Stimulated activated CD4-positive, alpha-beta T cell treated with anti-CD3 and anti-CD28 coated beads, Interleukin-15, amount 100 ng/mL, for 24 hours (primary cell): ENCODE measurements at regions not wholly inside any gene's neighbourhood (a gene's known extent, or its start where the extent isn't known, plus 50 kb on each side); places are given as distances from the start of the nearest gene placed in this dataset.
"Not testable (repeated sequence)": the region's sequence is repeated elsewhere in the genome, so short reads cannot be mapped to it uniquely, and the experiment has no call there.

ENCODE experiments used
- DNase-seq: peaks from one replicate; pipeline ENCODE4 v3.0.0-alpha.2; 2020

DNA sequence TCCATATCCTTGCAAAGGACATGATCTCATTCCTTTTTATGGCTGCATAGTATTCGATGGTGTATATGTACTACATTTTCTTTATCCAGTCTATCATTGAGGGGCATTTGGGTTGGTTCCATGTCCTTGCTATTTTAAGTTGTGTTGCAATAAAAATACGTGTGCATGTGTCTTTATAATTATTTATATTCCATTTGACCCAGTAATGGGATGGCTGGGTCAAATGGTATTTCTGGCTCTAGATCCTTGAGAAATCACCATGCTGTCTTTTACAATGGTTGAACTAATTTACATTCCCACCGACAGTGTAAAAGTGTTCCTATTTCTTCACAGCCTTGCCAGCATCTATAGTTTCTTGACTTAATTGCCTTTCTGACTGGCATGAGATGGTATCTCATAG, 972.6 kb upstream of the KCND2 start:
- DNase-seq, result not testable (repeated sequence)

DNA sequence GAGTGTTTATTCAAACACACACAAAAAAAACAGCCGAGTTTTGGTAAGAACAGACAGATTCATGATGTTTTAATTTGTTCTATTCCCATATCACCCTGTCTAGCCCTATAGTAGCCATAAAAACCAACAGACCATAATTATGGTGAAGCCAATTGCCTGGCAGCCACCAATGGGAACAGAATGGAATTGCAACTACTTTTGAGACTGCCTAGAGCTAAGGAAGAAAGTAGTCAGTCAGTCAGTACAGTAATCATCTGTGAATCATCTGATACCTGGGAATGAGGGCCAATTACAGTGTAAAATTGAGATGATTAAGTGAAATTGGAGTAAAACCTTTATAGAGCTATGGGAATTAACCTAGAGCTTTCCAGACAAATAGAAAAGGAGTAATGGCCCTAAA, 952.7 kb upstream of the KCND2 start:
- no peak for DNase-seq

DNA sequence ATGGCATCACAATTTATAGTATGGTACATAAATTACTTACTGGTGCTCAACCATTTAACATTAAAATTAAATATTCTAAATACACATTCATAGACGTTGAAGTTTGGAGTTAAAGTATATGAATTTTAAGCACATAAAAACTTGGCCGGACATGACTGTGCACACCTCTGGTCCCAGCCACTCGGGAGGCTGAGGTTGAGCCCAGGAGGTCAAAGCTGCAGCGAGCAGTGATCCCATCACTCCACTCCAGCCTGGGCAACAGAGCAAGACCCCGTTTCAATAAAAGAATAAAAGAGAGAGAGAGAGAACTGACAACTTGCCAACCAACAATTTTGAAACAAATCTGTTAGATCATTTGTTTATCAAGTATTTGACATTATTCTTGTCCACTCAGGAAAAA, 943.3 kb upstream of the KCND2 start:
- DNase-seq, result no peak

DNA sequence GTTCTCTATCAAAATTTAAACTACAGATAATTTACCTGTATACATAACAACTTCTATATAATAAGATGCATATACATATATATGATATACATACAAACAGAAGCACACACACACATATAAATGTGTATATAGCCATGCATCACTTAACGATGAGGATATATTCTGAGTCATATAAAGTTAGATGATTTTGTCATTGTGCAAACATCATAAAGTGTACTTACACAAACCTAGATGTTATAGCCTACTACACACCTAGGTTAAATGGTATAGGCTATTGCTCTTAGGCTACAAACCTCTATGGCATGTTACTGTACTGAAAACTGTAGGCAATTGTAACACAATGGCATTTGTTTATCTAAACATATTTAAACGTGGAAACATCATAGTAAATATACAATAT, 937.6 kb upstream of the KCND2 start:
- no peak for DNase-seq

DNA sequence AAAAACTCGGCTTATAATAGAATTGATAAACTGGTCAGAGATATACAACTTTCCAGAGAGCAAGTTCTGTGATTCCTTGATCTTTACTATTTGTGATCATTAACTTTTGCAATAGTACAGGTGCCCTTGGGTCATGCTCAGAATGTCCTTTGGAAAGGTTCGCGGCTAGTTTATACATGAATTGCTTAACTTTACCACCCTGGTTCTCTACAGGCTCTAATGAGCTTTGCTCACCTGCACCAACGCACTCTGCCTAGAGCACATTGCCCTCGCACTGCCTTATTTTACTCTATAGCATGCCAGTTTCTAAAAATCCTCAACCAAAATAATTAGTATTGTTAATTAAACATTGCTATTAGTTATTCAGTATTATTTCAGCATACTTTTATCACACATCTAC, 931.2 kb upstream of the KCND2 start:
- no peak for DNase-seq

DNA sequence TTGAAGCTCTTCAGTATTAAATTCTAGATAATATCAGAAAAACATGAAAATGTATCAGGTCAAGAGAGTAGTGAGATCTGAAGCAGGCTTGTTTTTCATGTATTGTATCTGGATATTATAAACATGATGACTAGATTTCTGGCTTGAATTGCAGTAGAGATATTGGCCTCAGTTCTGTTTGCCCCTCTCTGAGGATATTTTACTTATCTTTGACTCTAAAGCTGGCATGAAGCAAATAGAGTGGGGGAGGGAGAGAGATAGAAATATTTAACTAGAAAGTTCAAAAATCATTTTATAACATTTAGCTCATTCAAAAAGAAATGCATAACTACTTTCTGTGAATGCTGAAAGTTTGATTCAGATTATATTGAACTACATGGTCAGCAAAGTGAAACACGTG, 929.7 kb upstream of the KCND2 start:
- DNase-seq, result no peak

DNA sequence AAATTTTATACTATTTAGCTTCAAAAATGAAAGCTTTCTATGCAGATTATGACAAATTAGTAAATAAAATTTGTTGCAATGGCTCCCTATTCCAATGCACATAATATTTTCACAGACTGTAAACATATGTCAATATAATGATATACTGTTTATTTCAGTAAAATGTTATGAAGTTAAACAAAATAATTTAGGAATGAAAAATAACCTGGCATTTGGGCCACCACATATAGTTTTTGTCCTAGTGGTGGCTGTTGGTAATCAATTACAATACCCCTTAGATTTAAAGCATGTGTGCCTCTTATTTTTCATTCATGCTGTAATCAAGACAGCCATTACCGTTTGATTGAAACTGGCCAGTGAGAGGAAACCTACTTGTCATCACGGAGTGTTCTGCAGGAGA, 928.5 kb upstream of the KCND2 start:
- DNase-seq, result no peak

DNA sequence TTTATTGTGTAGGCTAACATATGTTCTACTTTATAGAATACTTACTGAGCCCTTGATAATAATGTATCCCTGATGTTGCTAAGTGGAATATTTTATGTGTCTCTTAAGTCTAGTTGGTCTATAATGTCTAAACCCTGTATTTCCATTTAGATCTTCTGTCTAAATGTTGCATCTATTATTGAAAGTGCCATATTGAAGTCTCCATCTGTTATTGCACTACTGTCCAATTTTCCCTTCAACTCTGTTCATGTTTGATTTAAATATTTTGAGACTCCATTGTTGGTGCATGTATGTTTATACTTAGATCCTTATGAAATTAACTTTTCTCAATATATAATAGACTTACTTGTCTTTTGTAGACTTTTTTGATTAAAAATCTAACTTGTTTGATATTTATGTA, 924.5 kb upstream of the KCND2 start:
- no peak for DNase-seq

DNA sequence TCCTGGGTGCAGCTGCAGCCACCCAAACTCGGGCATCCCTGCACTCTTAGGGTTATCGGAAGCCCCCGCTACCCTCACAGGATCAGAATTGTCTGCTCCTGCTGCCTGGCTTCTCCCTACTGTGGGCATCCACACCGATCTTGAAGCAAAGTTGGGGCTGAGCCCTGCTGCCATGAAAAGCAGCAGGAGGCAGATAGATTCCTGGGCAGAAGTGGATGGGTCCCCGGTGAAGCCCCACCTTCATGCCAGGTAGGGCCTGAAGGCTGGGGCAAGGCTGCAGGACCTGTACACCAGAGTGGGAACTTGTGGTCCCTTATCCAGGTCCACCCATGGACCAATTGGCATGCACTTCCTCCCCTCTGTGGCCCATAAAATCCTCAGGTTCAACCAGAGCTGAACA, 922.6 kb upstream of the KCND2 start:
- DNase-seq, result no peak

DNA sequence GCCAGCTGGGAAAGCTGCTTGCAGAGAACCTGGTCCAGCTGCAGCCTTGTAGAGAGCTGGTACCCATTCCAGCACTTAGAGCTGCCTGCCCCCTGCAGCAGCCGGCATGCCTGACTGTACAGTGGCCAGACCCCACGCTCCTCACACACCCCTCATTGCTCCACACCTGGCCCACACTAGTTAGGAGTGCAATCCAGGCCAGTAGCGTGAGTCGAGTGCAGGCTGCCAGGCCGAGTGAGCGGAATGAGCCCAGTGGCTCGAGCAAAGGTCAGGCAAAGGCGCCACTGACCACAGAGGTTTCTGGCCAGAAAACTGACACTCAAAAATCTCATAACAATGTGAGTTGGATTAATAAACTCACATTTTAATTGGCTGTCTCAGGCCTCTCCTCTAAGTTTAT, 921.7 kb upstream of the KCND2 start:
- no peak for DNase-seq

DNA sequence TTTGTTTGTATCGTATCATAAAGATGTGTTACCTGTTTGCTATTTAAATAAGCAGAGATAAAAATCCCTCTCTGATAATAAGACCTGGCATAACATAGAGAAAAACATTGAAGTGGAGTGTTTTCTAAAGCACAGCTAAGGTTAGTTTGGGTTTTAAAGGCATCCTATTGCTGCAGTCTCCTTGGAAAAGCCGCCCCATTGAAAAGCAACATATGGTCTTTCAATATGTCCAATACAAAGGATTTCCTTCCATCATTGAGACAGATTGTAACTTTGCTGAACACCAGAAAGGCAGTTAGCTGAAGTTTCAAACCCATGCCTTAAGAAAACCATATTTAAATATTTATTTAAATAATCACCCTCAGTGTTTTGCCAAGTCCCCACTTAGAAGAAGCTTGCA, 898.5 kb upstream of the KCND2 start:
- DNase-seq, result no peak

DNA sequence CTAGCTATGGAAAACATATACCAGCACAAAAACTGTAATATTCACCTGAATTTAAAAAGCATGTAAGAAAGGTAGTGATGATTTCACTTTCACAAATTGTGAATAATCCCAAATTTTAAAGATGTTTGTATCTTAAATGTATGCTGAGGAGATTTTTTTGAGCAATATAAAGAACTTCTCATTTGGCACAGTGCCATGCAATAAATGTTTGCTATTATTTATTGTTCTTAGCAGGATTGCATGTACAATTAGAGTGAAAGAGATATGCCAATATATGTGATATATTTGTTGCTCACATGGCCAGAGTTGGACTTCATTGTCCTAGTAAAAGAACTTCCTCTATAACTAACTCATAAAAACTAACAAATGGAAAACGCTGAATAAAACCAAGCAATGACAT, 895.1 kb upstream of the KCND2 start:
- no peak for DNase-seq

DNA sequence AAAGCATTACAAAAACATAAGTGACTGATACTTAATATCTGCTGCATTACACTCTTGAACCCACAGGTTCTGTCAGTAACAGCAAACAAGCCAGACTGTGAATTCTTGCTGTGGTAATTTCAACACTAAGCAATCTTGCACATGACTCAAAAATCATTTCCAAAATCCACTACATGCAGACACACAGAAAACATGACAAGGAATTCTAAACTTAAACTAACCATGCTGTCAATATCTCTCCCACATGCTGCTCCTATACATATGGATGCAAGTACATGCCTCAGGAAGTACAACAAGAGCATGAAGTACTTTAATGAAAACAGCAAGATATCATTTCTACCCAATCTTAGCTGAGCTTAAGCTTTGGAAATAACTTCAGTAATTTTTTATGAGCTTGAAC, 890.2 kb upstream of the KCND2 start:
- DNase-seq, result no peak

DNA sequence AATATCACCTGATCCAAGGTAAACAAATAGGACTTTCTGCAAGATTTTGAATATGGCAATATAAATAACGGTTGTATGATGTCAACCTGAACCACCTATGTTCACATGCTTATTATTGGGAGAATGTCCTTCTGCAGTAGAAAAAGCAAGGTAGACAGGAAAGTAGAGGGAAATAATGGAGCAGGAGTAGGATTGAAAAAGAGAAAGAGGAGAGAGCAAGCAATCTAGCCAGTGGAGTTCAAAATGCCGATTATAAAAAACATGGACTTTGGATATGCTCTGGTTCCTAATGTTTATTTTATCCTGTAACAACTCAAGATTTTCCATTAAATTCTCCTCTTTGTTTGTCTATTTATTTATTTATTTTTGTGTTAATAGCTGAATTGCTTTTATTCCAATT, 878.0 kb upstream of the KCND2 start:
- DNase-seq, result no peak

DNA sequence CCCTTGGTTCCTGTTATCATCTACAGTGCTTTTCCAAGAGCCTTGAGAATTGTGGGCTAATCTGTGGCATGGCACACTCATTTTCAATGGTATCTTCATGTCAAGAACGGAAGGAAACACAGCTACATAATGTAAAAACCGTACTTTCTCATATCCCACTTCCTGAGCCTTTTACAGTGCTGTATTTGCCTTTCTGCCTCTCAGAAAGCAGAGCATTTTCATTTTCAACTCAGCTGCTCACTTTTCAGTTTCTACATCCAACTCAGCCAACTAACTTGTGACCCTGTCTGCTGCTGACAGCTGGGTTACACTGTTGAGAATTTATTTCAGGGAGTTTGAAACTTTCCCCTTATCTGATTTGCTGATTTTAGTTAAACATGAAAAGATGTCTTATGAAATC, 875.8 kb upstream of the KCND2 start:
- DNase-seq, result no peak

DNA sequence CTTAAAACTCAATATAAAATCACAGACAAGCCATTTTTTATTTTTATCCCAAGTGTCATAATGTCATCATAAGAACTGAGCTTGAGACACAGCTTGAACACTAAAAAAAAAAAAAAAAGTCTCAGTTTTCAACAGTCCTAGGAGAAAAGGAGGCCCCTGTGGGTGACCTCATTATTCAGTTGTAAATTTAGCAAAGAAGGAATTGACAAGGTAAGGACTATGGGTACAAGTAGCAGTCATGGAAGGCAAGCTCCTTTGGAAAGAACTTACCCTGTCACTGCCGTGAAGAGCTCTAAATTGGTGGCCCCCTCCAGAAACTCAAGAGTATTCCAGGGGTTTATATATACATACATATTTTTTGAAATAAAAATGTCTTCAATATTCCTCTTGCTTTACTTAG, 864.4 kb upstream of the KCND2 start:
- DNase-seq, result no peak

DNA sequence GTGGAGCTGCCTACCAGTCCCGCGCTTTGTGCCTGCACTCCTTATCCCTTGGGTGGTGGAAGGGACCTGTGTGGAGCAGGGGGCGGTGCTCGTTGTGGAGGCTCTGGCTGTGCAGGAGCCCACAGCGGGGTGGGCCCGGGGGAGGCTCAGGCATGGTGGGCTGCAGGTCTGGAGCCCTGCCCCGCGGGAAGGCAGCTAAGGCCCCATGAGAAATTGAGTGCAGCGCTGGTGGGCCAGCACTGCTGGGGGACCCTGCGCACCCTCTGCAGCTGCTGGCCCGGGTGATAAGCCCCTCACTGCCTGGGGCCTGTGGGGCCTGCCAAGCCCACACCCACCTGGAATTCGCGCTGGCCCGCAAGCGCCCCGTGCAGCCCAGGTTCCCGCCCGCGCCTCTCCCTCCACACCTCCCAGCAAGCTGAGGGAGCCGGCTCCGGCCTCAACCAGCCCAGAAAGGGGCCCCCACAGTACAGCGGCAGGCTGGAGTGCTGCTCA, 859.6 kb upstream of the KCND2 start:
- DNase-seq, result no peak

DNA sequence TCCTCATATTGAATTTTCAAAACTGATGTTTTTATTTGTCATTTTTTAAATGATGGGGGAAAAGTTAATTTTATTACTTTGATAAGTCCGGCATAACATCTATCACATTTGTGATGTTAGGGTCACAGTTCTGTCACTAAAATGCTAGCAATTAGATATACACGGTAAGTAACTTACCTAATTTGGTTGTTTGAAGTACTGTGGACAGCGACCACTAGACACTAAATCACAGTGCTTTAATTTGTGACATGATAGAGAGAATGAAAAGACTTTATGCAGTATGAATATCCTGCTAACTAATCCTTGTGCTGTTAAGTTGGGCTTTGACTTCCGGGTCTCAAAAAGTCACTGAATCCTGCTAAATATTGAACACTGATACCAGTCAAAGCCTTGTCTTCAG, 857.3 kb upstream of the KCND2 start:
- no peak for DNase-seq

DNA sequence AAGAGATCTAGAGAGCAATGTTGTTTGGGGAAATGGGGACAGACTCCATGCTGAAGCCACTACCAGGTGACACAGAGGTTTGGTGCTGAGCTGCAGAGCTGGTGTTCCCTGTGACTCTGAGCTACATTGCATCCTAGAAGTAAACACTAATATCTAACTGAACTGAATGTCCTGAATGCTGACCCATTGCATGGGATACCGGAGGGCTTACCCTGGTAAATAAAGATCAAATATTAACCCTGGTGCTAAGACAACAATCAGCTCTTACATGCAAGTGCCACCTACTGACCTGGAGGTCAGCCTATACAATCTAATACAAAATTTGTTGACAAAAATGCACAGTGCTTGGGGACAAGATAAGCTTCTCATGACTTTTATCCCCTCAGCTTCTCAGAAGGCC, 851.3 kb upstream of the KCND2 start:
- no peak for DNase-seq

DNA sequence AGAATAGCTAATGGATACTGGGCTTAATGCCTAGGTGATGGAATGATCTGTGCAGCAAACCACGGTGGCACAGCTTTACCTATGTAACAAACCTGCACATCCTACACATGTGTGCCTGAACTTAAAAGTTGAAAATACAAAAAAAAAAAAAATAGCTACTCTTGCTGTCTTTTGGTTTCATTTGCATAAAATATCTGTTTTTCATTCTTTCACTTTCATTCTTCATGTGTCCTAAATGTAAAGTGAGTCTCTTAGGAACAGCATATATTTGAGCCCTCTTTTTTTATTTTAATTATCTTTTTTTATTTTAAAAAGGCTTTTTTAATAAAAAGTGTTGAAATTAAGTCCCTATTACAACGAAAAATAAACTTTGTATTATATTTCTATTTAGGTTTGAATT, 836.1 kb upstream of the KCND2 start:
- no peak for DNase-seq

DNA sequence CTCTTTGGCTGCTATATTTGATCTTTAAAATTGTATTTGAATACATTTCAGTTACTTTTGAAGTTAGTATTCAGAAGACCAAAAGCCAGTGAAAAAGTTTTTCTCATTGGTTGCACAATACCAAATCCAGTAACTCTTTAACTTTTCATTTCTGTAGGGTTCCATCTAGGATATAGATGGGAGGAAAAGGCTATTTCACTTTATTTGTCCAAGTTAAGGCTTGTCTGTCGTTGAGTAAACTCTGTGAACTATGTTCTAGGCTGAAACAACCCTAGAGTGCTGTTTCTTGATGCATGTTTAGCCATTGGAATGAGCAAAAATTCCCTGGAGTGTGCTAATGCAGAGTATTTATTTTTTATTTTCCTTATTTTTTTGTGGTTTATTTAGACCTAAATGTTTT, 834.7 kb upstream of the KCND2 start:
- DNase-seq, result no peak

DNA sequence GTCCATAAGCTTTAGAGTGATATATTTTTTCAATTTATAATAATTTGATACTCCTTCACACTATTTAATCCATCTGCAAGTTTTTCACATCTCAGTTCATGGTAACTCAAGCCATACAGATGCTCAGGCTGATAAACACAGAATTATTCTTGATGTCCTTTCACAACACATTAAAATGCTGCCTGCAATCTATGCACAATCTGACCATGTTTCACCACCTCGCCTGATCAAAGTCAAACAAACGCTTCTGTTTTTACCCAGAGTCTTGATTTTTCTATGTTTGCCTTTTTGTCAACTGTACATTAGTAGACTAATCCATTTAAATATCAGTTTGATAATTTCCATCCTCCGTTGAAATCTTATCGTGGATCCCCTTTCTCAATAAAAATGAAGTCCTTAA, 833.8 kb upstream of the KCND2 start:
- no peak for DNase-seq

DNA sequence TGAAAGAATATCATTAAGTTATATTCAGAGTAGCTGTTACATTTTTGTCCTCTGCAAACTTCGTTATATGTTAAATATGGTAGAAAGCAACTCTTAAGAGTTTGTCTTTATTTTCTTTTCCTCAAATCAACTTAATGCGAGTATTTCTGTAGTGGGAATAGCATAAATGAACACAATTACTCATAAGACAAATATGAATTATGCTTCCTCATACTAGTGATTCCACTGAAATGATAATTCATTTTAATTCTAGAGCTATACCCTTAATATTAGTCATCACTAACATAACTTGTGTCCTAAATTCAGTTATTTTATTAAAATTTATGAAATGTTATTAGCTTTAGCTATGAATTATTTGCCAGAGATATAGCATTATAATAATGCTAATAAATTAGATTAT, 820.6 kb upstream of the KCND2 start:
- DNase-seq, result no peak

DNA sequence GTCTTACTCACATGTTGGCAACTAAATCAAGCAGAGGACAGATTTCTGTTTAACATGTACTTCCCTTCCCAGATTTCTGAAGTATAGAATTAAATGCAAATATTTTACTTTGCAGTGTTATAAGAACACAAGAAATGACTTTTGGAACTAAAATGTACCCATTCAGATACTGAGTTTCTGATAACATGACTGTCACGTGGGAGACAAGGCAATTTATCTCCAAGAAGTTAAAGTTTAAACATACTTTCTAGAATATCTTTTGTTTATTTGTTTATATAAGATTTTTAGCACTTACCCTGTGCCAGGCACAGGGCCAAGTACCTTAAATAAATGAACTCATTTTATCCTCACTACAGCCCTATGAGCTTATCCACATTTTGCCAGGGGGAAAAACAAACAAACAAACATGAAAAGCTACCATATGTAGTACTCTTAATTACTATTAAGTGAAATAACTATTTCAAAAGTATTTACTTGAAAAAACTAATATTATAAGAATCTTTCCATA, 807.1 kb upstream of the KCND2 start:
- DNase-seq, result no peak

DNA sequence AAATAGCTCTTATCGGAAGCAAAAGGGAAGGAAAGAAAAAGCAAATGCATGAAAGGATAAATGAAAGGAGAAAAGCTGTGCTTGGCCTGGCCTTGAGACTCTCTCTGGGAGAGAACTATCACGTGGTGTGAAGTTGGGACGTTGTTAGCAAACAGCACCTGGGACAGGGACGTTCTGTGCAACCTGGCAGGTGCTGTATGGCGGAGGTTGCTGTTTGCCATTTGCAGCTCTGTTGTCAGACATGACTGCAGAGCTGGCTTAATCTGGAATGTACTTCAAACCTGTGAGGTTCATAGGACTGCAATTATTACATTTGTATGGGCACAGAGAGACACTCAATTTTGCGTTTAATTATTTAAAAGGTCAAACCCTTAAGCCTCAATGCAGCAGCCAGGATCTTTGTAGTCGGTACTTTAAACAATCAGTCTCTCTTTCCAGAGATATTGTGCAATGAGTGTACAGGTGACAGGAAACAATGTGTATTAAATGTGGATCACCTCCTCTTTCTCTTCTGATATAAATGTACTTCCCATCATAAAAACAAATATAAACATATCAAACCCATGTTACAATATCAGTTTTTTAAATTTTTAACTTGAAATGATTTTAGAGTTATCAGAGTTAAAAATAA, 800.5 kb upstream of the KCND2 start:
- DNase-seq, result no peak

DNA sequence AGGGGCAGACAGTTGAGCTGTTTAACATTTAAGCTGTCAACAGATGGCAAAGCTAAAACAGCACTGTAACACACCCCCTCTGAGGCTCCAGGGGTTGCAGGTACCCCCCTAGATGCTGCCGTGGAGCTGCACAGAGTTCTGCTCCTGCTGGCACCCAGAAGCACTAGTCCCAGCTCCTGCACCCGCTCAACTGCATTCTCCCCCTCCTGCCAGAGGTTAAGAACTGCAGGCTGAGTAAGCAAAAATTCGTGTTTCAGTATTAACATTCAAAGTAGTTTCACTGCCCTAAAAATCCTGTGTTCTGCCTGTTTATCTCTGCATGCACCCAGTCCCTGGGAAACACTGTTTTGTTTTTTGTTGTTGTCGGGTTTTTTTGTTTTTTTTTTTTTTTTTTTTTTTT, 790.8 kb upstream of the KCND2 start:
- DNase-seq, result no peak
